ENCODE measurements at regions not wholly inside any gene's neighbourhood (a gene's known extent, or its start where the extent isn't known, plus 50 kb on each side); places are given as distances from the start of the nearest gene placed in this dataset.

DNA sequence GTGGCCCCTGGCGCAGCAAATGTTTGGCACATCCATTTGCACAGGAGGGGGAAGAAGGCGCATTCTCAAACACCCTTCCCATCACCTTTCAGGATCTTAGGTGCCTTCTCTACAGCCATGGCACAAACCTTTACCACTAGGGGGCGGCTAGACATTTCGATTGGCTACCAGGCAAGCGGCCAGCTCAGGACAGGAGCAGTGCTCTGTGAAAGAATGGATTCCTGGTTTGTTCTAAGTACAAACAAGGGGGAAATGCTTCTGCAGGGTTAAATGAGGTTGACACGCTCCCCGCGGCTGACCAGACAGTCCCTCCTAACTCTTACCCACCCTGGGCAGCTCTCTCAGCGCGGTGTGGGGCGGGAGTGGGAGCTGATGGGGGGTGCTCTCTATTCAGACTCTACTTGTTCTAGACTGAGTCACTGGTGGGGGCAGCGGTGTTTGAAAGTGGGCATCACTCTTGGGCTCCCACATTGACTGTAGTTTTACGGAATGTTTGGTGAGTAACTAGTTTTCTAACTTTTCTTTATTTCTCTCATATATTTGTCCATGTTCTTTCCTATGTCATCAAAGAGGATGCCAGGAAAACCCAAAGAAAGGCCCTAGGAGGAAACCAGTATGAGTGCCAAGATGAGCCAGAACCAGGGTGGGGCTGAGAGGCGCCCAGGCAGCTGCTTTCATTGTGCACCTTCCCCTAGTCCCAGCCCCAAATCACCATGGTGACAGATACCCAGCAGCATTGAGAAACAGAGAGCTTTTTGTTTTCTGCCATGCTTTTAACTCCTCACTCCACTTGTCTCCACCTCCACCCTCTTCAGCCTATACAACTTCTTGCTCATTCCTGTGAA is 61.4 kb upstream of the GPR158 start:
- DNase-seq (ENCODE audit: low read depth), result peak; percentile 59

DNA sequence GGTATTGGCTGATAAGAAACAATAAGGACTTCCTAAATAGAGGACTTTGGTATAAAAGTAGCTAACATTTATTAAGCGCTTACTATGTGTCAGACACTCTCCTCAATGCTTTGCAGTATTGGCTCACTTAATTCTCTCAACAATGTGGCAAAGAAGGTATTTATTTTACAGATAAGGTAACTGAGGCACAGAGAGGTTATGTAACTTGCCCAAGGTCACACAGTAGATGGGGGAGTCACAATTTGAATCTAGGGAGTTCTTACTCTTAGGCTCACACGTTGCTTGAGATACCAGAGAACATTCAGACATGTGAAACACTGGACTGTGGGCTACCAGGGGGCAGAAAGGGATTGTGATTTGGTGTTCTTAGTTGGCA is 60.8 kb upstream of the GPR158 start:
- DNase-seq (ENCODE audit: low read depth), result no peak

DNA sequence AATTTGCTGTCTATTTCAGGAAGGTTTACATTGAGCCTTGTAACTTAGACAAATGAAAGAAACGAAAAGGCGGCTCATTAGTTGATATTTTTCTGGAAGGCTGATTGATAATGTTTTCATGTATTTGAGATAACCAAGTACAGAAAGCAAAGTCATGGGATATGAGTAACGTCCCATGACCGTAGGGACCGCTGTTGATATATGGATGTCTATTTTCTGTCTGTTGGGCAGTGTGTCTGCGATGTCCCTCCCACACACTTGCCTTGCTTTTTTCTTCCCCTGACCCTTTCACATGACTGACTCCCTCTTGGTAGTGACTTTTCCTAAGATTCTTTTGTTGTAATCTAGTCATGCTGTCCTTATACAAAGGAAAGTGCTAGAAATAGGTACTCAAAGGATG is 57.0 kb upstream of the GPR158 start:
- no peak for DNase-seq (ENCODE audit: low read depth)

DNA sequence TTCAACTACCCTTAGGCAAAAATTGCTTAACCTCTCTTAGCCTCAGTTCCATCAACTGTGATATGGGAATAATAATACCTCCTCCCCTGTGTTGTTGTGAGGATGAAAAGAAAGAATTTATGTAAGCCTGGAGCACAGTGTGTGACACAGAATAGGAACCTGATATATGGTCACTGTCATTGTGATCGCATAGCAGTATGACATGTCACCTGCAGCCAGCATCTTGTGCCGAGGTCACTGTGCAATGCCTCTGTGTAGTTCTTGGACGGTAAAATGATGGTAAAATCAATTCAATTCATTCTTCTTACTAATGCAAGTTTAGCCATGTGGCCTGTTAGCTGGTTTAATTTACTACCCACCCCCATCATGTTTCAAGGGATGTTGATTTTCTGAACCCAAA is 54.6 kb upstream of the GPR158 start:
- DNase-seq (ENCODE audit: low read depth), result no peak
